NCI-H1436 treated with DMSO at 0.1 percent for 48 hours (cell line): ENCODE measurements at regions not wholly inside any gene's neighbourhood (a gene's known extent, or its start where the extent isn't known, plus 50 kb on each side); places are given as distances from the start of the nearest gene placed in this dataset.

Experiments used
- DNase-seq: peaks from one replicate; lab custom pipeline; 2025; lab: John Stamatoyannopoulos, UW

GRCh38 chr14:56862836-56863235, 52.6 kb upstream of the OTX2 start:
- DNase-seq: no peak

GRCh38 chr14:56860441-56860840, 50.2 kb upstream of the OTX2 start:
- DNase-seq: no peak
